ENCODE measurements at regions not wholly inside any gene's neighbourhood (a gene's known extent, or its start where the extent isn't known, plus 50 kb on each side); places are given as distances from the start of the nearest gene placed in this dataset.

- H3K4me2 ChIP-seq (ENCODE audit: low read depth, low read length), result no peak overlapping the region
- BruUV-seq (replicated peaks), result no TSS peak
- CTCF ChIA-PET (ENCODE audit: low intra/inter-chr PET ratio, low total read pairs), result no interaction called here
These were observed 160.2 kb downstream of the IGLL1 start for GRCh38 chr22:23419931-23420330.

GRCh38 chr22:23419171-23419570 lies 160.9 kb downstream of the IGLL1 start:
- Histone ChIP-seq H3K4me3 (replicated peaks in 1 of 3; ENCODE audit: insufficient read depth in 1 of 3, low read depth in 2 of 3, low read length in 3 of 3) (no peak overlapping the region), H3K9me3 (ENCODE audit: low read length) (no peaks in the 10 kb centered on the region), H3K4me1 (ENCODE audit: insufficient read depth, low read length) (peaks cover 15% of the 10 kb centered on the region), H4K20me1 (ENCODE audit: insufficient read depth, low read length) (no peaks in the 10 kb centered on the region), H3K9ac (ENCODE audit: insufficient read depth, low read depth, low read length) (no peak overlapping the region), H2AFZ (ENCODE audit: low read length) (no peak overlapping the region), H3K4me2 (ENCODE audit: low read depth, low read length) (no peak overlapping the region), H3K27ac (ENCODE audit: extremely low read length, insufficient read depth, low read length) (no peak overlapping the region), H3K27me3 (ENCODE audit: control insufficient read depth in 1 of 2, insufficient read depth in 2 of 2, low read length in 2 of 2) (peaks cover 4 to 45% of the 10 kb centered on the region in 2 experiments; a peak in 2 of 5 replicates), H3K36me3 (replicated peaks in 1 of 2; ENCODE audit: control insufficient read depth in 1 of 2, insufficient read depth in 2 of 2, low read length in 2 of 2) (no peaks in the 10 kb centered on the region), H3K79me2 (ENCODE audit: insufficient read depth, low read length) (no peaks in the 10 kb centered on the region)
- ChIA-PET POLR2A (no interaction called here), CTCF (ENCODE audit: low intra/inter-chr PET ratio, low total read pairs) (no interaction called here)
- FAIRE-seq (no peak), ATAC-seq (no peak), DNase-seq (ENCODE audit: low spot score) (no peak)
- intact Hi-C loops (cut with micrococcal nuclease; ENCODE audit: unreplicated experiment), result no loop called here
- in situ Hi-C loops (cut with HindIII; ENCODE audit: extremely low pct_ligation_motif_present, low pct_unique_long_range_greater_than_20kb), result no loop called here
- no TSS peak for BruUV-seq (replicated peaks)
- 8% methylated on average over 1 of the region's 4 CpGs for WGBS (ENCODE audit: low lambda C conversion rate)
- TF ChIP-seq ZBED4 (CRISPR knock-in tag; IDR thresholded peaks at IDR 0.05; ENCODE audit: borderline replicate concordance) (no peak), CHCHD3 (CRISPR knock-in tag; IDR thresholded peaks at IDR 0.05) (no peak), ZNF335 (CRISPR knock-in tag; IDR thresholded peaks at IDR 0.05) (no peak), ZSCAN12 (CRISPR knock-in tag; IDR thresholded peaks at IDR 0.05) (no peak), CREM (IDR thresholded peaks at IDR 0.05) (no peak), CREM (CRISPR knock-in tag; IDR thresholded peaks at IDR 0.05) (no peak), TCF7L2 (IDR thresholded peaks at IDR 0.05; ENCODE audit: low read depth, low read length) (no peak), SCMH1 (CRISPR knock-in tag; IDR thresholded peaks at IDR 0.05; ENCODE audit: borderline replicate concordance) (no peak), RELA (CRISPR knock-in tag; IDR thresholded peaks at IDR 0.05) (no peak), ZNF160 (CRISPR knock-in tag; IDR thresholded peaks at IDR 0.05) (no peak)

More at GRCh38 chr22:23419931-23420330, 160.2 kb downstream of the IGLL1 start:
- H3K27me3 ChIP-seq (ENCODE audit: control insufficient read depth in 1 of 2, insufficient read depth in 2 of 2, low read length in 2 of 2), result peaks cover 4 to 40% of the 10 kb centered on the region in 2 experiments; a peak in 2 of 5 replicates
- H3K9ac ChIP-seq (ENCODE audit: insufficient read depth, low read depth, low read length), result no peak overlapping the region
- H2AFZ ChIP-seq (ENCODE audit: low read length), result no peak overlapping the region
- ATAC-seq (no peak), DNase-seq (ENCODE audit: low spot score) (no peak), FAIRE-seq (no peak)
- H3K4me3 ChIP-seq (replicated peaks in 1 of 3; ENCODE audit: insufficient read depth in 1 of 3, low read depth in 2 of 3, low read length in 3 of 3), result no peak overlapping the region
- no peaks in the 10 kb centered on the region for H3K79me2 ChIP-seq (ENCODE audit: insufficient read depth, low read length)
- POLR2A ChIA-PET, result no interaction called here
- H3K36me3 ChIP-seq (replicated peaks in 1 of 2; ENCODE audit: control insufficient read depth in 1 of 2, insufficient read depth in 2 of 2, low read length in 2 of 2), result no peaks in the 10 kb centered on the region
- in situ Hi-C loops (cut with HindIII; ENCODE audit: extremely low pct_ligation_motif_present, low pct_unique_long_range_greater_than_20kb) (no loop called here), intact Hi-C loops (cut with micrococcal nuclease; ENCODE audit: unreplicated experiment) (no loop called here)
- WGBS (ENCODE audit: low lambda C conversion rate), result 39% methylated on average over 3 of the region's 5 CpGs
- H3K27ac ChIP-seq (ENCODE audit: extremely low read length, insufficient read depth, low read length), result no peak overlapping the region
- H4K20me1 ChIP-seq (ENCODE audit: insufficient read depth, low read length), result no peaks in the 10 kb centered on the region
- no peaks in the 10 kb centered on the region for H3K9me3 ChIP-seq (ENCODE audit: low read length)
- peaks cover 23% of the 10 kb centered on the region for H3K4me1 ChIP-seq (ENCODE audit: insufficient read depth, low read length)
- TF ChIP-seq SP5 (CRISPR knock-in tag; IDR thresholded peaks at IDR 0.05; ENCODE audit: borderline replicate concordance, low read depth) (no peak), JARID2 (CRISPR knock-in tag; IDR thresholded peaks at IDR 0.05; ENCODE audit: insufficient replicate concordance) (no peak), ZNF3 (CRISPR knock-in tag; IDR thresholded peaks at IDR 0.05) (no peak), ZUFSP (CRISPR knock-in tag; IDR thresholded peaks at IDR 0.05; ENCODE audit: borderline replicate concordance) (no peak), HOXA7 (CRISPR knock-in tag; IDR thresholded peaks at IDR 0.05) (no peak), TOPORS (CRISPR knock-in tag; IDR thresholded peaks at IDR 0.05) (no peak), REPIN1 (CRISPR knock-in tag; IDR thresholded peaks at IDR 0.05; ENCODE audit: borderline replicate concordance, low read depth) (no peak)
